Prostate gland (tissue), 2 donors: ENCODE measurements at regions not wholly inside any gene's neighbourhood (a gene's known extent, or its start where the extent isn't known, plus 50 kb on each side); places are given as distances from the start of the nearest gene placed in this dataset.

Source experiments
- DNase-seq: peaks from one replicate; pipeline ENCODE4 v3.0.0-alpha.2; 2019; ENCODE audit warnings: low spot score
- H3K27ac ChIP-seq, 2 donors: fragments of 200-600 bp; sonication (generic); 2 replicates each; pipeline ENCODE4 v1.5.1; 2017 to 2019
- H3K27me3 ChIP-seq: fragments of 200-600 bp; sonication (generic); replicated peaks from 2 replicates; pipeline ENCODE4 v1.5.1; 2019; ENCODE audit not compliant: insufficient read depth
- H3K36me3 ChIP-seq, 2 donors: fragments of 200-600 bp; sonication (generic); 1 replicate in 1 of 2; 2 replicates in 1 of 2; pipeline versions ENCODE4 v1.5.1 to v1.8.1; 2017 to 2019
- H3K4me1 ChIP-seq: fragments of 200-600 bp; sonication (generic); replicated peaks from 2 replicates; pipeline ENCODE4 v1.5.1; 2019
- H3K4me3 ChIP-seq, 2 donors: fragments of 200-600 bp; sonication (generic); 2 replicates each; pipeline ENCODE4 v1.5.1; 2017 to 2019
- H3K9me3 ChIP-seq: fragments of 200-600 bp; sonication (generic); 2 replicates; pipeline ENCODE4 v1.5.1; 2017
- CTCF ChIP-seq, 4 experiments: fragments of 200-600 bp in 2 of 4; fragments of 450-650 bp in 2 of 4; sonication (generic) in 2 of 4; IDR thresholded peaks; 1 replicate in 3 of 4; 2 replicates in 1 of 4; pipeline ENCODE4 v1.5.1; 2016 to 2019; ENCODE audit warnings: antibody characterized with exemption in 4 of 4, mild to moderate bottlenecking in 2 of 4, moderate library complexity in 2 of 4
- POLR2A ChIP-seq: fragments of 450-650 bp; IDR thresholded peaks from one replicate; pipeline ENCODE4 v1.6.1; 2016; ENCODE audit warnings: antibody characterized with exemption, mild to moderate bottlenecking
- POLR2AphosphoS5 ChIP-seq: sonication (generic); formaldehyde crosslinking; IDR thresholded peaks from one replicate; pipeline ENCODE4 v1.6.1; 2017; ENCODE audit warnings: antibody characterized with exemption
- WGBS: methylation state at CpG from one replicate; pipeline ENCODE4 v1.1.5; 2018; 5-methylcytosine and 5-hydroxymethylcytosine counted together
- intact Hi-C: fragments of 100-400 bp; cut with DNase I; formaldehyde crosslinking; loops from one replicate; pipeline ENCODE4 v1.14.2; 2022

GRCh38 chr1:234899041-234899729 lies 229.5 kb downstream of the TOMM20 start:
- no peak overlapping the region for H3K4me3 ChIP-seq
- intact Hi-C loops: no loop called here
- H3K4me1 ChIP-seq: peaks cover 5% of the 10 kb centered on the region
- WGBS: 67% methylated on average over 11 of the region's 11 CpGs
- H3K9me3 ChIP-seq: no peaks in the 10 kb centered on the region
- H3K36me3 ChIP-seq: no peaks in the 10 kb centered on the region
- no peak for DNase-seq
- H3K27me3 ChIP-seq: no peaks in the 10 kb centered on the region
- TF ChIP-seq POLR2AphosphoS5: no peak
- TF ChIP-seq POLR2A: no peak
- TF ChIP-seq CTCF (IDR thresholded peaks at IDR 0.05): no peak
- H3K27ac ChIP-seq: no peak overlapping the region

- H3K4me1 ChIP-seq: peaks cover 5% of the 10 kb centered on the region
- no peaks in the 10 kb centered on the region for H3K27me3 ChIP-seq
- no peak for TF ChIP-seq POLR2A
- TF ChIP-seq POLR2AphosphoS5: no peak
- TF ChIP-seq CTCF (IDR thresholded peaks at IDR 0.05): no peak
- no peaks in the 10 kb centered on the region for H3K9me3 ChIP-seq
- WGBS: 78% methylated on average over 9 of the region's 9 CpGs
- no peak overlapping the region for H3K27ac ChIP-seq
- DNase-seq: no peak
- no peak overlapping the region for H3K4me3 ChIP-seq
- no peaks in the 10 kb centered on the region for H3K36me3 ChIP-seq
- intact Hi-C loops: no loop called here
Measured at GRCh38 chr1:234898455-234899033, 230.1 kb downstream of the TOMM20 start.

- Histone ChIP-seq H3K4me1 (peaks cover 5% of the 10 kb centered on the region), H3K9me3 (no peaks in the 10 kb centered on the region), H3K27ac (no peak overlapping the region), H3K27me3 (no peaks in the 10 kb centered on the region), H3K4me3 (no peak overlapping the region), H3K36me3 (no peaks in the 10 kb centered on the region)
- 83% methylated on average over 10 of the region's 10 CpGs for WGBS
- TF ChIP-seq POLR2A: no peak
- peak; percentile 9 for TF ChIP-seq POLR2AphosphoS5
- TF ChIP-seq CTCF (IDR thresholded peaks at IDR 0.05): no peak
- intact Hi-C loops: no loop called here
- DNase-seq: no peak
Measured at GRCh38 chr1:234897754-234898454, 230.7 kb downstream of the TOMM20 start.

GRCh38 chr1:234897390-234897749 lies 231.3 kb downstream of the TOMM20 start:
- H3K27me3 ChIP-seq: no peaks in the 10 kb centered on the region
- H3K9me3 ChIP-seq: no peaks in the 10 kb centered on the region
- DNase-seq: no peak
- TF ChIP-seq POLR2A (no peak), CTCF (IDR thresholded peaks at IDR 0.05) (no peak), POLR2AphosphoS5 (no peak)
- H3K4me3 ChIP-seq: no peak overlapping the region
- H3K4me1 ChIP-seq: peaks cover 5% of the 10 kb centered on the region
- intact Hi-C loops: no loop called here
- H3K27ac ChIP-seq: no peak overlapping the region
- WGBS: 58% methylated on average over 4 of the region's 4 CpGs
- H3K36me3 ChIP-seq: no peaks in the 10 kb centered on the region
